ENCODE measurements at regions not wholly inside any gene's neighbourhood (a gene's known extent, or its start where the extent isn't known, plus 50 kb on each side); places are given as distances from the start of the nearest gene placed in this dataset.

GRCh38 chr14:80446356-80446755 is 235.1 kb upstream of the DIO2 start:
- H3K9me3 ChIP-seq = no peaks in the 10 kb centered on the region
- no peak for DNase-seq
- H3K27me3 ChIP-seq = no peaks in the 10 kb centered on the region
- TF ChIP-seq POLR2A (IDR thresholded peaks at IDR 0.05) = no peak
- TF ChIP-seq EP300 (IDR thresholded peaks at IDR 0.05) = no peak
- TF ChIP-seq, protein P1, sequence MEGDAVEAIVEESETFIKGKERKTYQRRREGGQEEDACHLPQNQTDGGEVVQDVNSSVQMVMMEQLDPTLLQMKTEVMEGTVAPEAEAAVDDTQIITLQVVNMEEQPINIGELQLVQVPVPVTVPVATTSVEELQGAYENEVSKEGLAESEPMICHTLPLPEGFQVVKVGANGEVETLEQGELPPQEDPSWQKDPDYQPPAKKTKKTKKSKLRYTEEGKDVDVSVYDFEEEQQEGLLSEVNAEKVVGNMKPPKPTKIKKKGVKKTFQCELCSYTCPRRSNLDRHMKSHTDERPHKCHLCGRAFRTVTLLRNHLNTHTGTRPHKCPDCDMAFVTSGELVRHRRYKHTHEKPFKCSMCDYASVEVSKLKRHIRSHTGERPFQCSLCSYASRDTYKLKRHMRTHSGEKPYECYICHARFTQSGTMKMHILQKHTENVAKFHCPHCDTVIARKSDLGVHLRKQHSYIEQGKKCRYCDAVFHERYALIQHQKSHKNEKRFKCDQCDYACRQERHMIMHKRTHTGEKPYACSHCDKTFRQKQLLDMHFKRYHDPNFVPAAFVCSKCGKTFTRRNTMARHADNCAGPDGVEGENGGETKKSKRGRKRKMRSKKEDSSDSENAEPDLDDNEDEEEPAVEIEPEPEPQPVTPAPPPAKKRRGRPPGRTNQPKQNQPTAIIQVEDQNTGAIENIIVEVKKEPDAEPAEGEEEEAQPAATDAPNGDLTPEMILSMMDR (IDR thresholded peaks at IDR 0.05) = no peak
- TF ChIP-seq POLR2AphosphoS5 (IDR thresholded peaks at IDR 0.05) = no peak
- intact Hi-C loops (cut with DNase I) = no loop called here
- no peaks in the 10 kb centered on the region for H3K4me1 ChIP-seq
- no peak overlapping the region for H3K4me3 ChIP-seq
- no peak overlapping the region for H3K27ac ChIP-seq
- H3K36me3 ChIP-seq = no peaks in the 10 kb centered on the region

DNA sequence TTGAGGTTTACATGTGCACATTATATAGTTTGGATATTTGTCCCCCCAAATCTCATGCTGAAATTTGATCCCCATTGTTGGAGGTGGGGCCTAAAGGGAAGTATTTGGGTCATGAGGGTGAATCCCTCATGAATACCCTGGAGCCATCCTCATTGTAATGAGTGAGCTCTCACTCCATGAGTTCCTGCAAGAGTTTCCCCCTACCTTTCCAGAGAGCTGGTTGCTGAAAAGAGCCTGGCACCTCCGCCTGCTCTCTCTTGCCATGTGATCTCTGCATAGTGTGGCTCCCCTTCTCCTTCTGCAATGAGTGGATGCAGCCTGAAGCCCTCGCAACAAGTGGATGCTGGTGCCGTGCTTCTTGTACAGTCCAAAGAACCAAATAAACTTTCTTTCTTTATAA is 234.3 kb upstream of the DIO2 start:
- Histone ChIP-seq H3K9me3 (no peaks in the 10 kb centered on the region), H3K27me3 (no peaks in the 10 kb centered on the region), H3K27ac (no peak overlapping the region), H3K36me3 (no peaks in the 10 kb centered on the region), H3K4me3 (no peak overlapping the region), H3K4me1 (no peaks in the 10 kb centered on the region)
- DNase-seq = no peak
- TF ChIP-seq POLR2A (IDR thresholded peaks at IDR 0.05) (no peak), POLR2AphosphoS5 (IDR thresholded peaks at IDR 0.05) (no peak), EP300 (IDR thresholded peaks at IDR 0.05) (no peak)
- TF ChIP-seq, protein P1 (IDR thresholded peaks at IDR 0.05) = no peak
- WGBS, 2 donors = 89 to 94% methylated on average over 3 of the region's 3 CpGs
- intact Hi-C loops (cut with DNase I) = no loop called here

DNA sequence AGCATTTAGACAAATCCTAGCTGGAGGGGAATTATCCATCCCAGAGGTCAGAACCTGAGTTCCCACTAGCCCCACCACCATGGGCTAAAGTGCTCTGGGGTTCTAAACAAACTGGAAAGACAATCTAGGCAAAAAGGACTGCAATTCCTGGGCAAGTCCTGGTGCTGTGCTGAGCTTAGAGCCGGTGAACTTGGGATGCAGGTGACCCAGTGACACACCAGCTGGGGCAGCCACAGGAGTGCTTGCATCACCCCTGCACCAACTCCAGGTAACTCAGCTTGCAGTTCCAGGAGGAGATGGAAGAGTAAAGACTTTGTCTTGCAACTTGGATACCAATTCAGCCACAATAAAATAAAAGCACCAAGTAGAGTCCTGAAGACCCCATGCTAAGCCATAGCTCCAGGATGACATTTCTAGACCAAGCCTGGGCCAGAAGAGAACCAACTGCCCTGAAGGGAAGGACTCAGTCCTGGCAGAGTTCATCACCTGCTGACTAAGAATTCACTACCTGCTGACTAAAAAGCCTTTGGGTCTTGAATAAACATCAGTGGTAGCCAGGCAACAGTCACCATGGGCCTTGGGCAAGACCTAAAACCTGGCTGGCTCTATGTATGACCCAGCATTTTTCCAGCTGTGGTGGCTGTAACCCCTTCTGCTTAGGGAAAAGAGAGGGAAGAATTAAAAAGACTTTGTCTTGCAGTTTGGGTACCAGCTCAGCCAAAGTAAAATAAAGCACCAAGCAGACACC is 223.4 kb upstream of the DIO2 start:
- no peak for DNase-seq
- WGBS, 2 donors = 91 to 98% methylated on average over 1 of the region's 1 CpG
- Histone ChIP-seq H3K4me1 (no peaks in the 10 kb centered on the region), H3K4me3 (no peak overlapping the region), H3K27ac (no peak overlapping the region), H3K36me3 (no peaks in the 10 kb centered on the region), H3K9me3 (peaks cover 0 to 7% (median 1%) of the 10 kb centered on the region in 4 donors), H3K27me3 (no peaks in the 10 kb centered on the region)
- intact Hi-C loops (cut with DNase I) = no loop called here
- TF ChIP-seq POLR2A (IDR thresholded peaks at IDR 0.05) (no peak), EP300 (IDR thresholded peaks at IDR 0.05) (no peak), POLR2AphosphoS5 (IDR thresholded peaks at IDR 0.05) (no peak)
- TF ChIP-seq, protein P1 (IDR thresholded peaks at IDR 0.05) = no peak

DNA sequence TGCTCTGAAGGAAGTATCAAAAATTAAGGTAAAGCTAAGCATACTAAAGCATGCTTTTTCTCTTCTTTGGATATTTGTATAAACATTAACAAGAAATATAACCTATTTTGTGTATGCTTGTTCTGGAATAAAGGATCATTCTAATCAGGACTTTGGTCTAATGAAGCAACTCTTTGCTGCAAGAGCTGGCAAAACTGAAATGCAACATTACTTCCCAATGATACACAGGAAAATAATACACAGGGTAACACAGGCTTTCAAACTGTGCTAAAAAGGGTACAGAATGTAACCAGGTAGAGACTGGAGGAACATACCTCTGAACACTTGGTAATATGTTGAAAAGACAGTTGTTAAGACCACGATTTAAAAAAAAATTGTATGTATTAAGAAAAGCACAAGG is 222.5 kb upstream of the DIO2 start:
- intact Hi-C loops (cut with DNase I) = no loop called here
- WGBS, 2 donors = 81 to 82% methylated on average over 1 of the region's 1 CpG
- no peaks in the 10 kb centered on the region for H3K27me3 ChIP-seq
- peaks cover 0 to 2% (median under 1%) of the 10 kb centered on the region in 4 donors for H3K4me1 ChIP-seq
- no peak overlapping the region for H3K27ac ChIP-seq
- H3K36me3 ChIP-seq = no peaks in the 10 kb centered on the region
- no peak for TF ChIP-seq POLR2A (IDR thresholded peaks at IDR 0.05)
- TF ChIP-seq, protein P1 (IDR thresholded peaks at IDR 0.05) = no peak
- peaks cover 0 to 1% (median 0%) of the 10 kb centered on the region in 4 donors for H3K9me3 ChIP-seq
- H3K4me3 ChIP-seq = no peak overlapping the region
- no peak for DNase-seq

GRCh38 chr14:80428671-80429070 is 217.4 kb upstream of the DIO2 start:
- Histone ChIP-seq H3K9me3 (no peaks in the 10 kb centered on the region), H3K27ac (peak overlapping the region in 1 of 4 donors; percentile 53), H3K27me3 (no peaks in the 10 kb centered on the region), H3K4me1 (peaks cover 0 to 14% (median 6%) of the 10 kb centered on the region in 4 donors), H3K36me3 (no peaks in the 10 kb centered on the region), H3K4me3 (no peak overlapping the region)
- DNase-seq = no peak
- intact Hi-C loops (cut with DNase I) = no loop called here
- TF ChIP-seq EP300 (IDR thresholded peaks at IDR 0.05) (no peak), POLR2A (IDR thresholded peaks at IDR 0.05) (no peak), POLR2AphosphoS5 (IDR thresholded peaks at IDR 0.05) (no peak)
- TF ChIP-seq, protein P1 (IDR thresholded peaks at IDR 0.05) = no peak
- WGBS, 2 donors = 71 to 79% methylated on average over 2 of the region's 2 CpGs
